GM21786 (cell line): ENCODE measurements at regions not wholly inside any gene's neighbourhood (a gene's known extent, or its start where the extent isn't known, plus 50 kb on each side); places are given as distances from the start of the nearest gene placed in this dataset.
A peak's percentile ranks its signal among the peaks of the same experiment; 100 is the strongest.
"Not testable (repeated sequence)": the region's sequence is repeated elsewhere in the genome, so short reads cannot be mapped to it uniquely, and the experiment has no call there.

ENCODE experiments used
- ATAC-seq: cut with Tn5 transposase; IDR thresholded peaks from one replicate; pipeline ENCODE4 v1.9.1; 2021; ENCODE audit not compliant: unreplicated experiment

GRCh38 chr5:93933269-93933668 is 191.9 kb upstream of the POU5F2 start:
- not testable (repeated sequence) for ATAC-seq

- no peak for ATAC-seq
Measured at GRCh38 chr5:93930098-93930497, 188.7 kb upstream of the POU5F2 start.

GRCh38 chr5:93929131-93929530 is 187.7 kb upstream of the POU5F2 start:
- ATAC-seq, result no peak

- ATAC-seq, result no peak
Measured at GRCh38 chr5:93926831-93927620, 185.6 kb upstream of the POU5F2 start.

- no peak for ATAC-seq
Measured at GRCh38 chr5:93925321-93925720, 183.9 kb upstream of the POU5F2 start.

- ATAC-seq, result no peak
Measured at GRCh38 chr5:93924628-93925027, 183.2 kb upstream of the POU5F2 start.

GRCh38 chr5:93922551-93922950 is 181.2 kb upstream of the POU5F2 start:
- no peak for ATAC-seq

- ATAC-seq, result no peak
Measured at GRCh38 chr5:93921001-93921400, 179.6 kb upstream of the POU5F2 start.

GRCh38 chr5:93916872-93917271 is 175.5 kb upstream of the POU5F2 start:
- ATAC-seq, result no peak

GRCh38 chr5:93915142-93915553 is 173.7 kb upstream of the POU5F2 start:
- peak; percentile 68 for ATAC-seq

- ATAC-seq, result no peak
Measured at GRCh38 chr5:93911609-93912008, 170.2 kb upstream of the POU5F2 start.

- no peak for ATAC-seq
Measured at GRCh38 chr5:93909356-93909755, 168.0 kb upstream of the POU5F2 start.

- ATAC-seq, result no peak
Measured at GRCh38 chr5:93904917-93905316, 163.5 kb upstream of the POU5F2 start.

GRCh38 chr5:93902288-93902687 is 160.9 kb upstream of the POU5F2 start:
- ATAC-seq, result no peak

- peak; percentile 77 for ATAC-seq
Measured at GRCh38 chr5:93899026-93899600, 157.7 kb upstream of the POU5F2 start.

- ATAC-seq, result no peak
Measured at GRCh38 chr5:93894601-93895354, 153.4 kb upstream of the POU5F2 start.

GRCh38 chr5:93893075-93893474 is 151.7 kb upstream of the POU5F2 start:
- no peak for ATAC-seq

GRCh38 chr5:93892481-93892880 is 151.1 kb upstream of the POU5F2 start:
- ATAC-seq, result no peak

GRCh38 chr5:93891491-93892480 is 150.4 kb upstream of the POU5F2 start:
- no peak for ATAC-seq

- no peak for ATAC-seq
Measured at GRCh38 chr5:93890657-93891056, 149.3 kb upstream of the POU5F2 start.

GRCh38 chr5:93887678-93888077 is 146.3 kb upstream of the POU5F2 start:
- ATAC-seq, result no peak
